Glutamatergic neuron (in vitro differentiated cells): ENCODE measurements at regions not wholly inside any gene's neighbourhood (a gene's known extent, or its start where the extent isn't known, plus 50 kb on each side); places are given as distances from the start of the nearest gene placed in this dataset.

Source experiments
- DNase-seq: peaks from one replicate; pipeline ENCODE4 v3.0.0; 2022
- H3K27ac Mint-ChIP-seq: one replicate; pipeline ENCODE4 v1.8.0; 2020; ENCODE audit warnings: mild to moderate bottlenecking, mixed read lengths, inconsistent platforms; ENCODE audit not compliant: unreplicated experiment
- H3K27me3 Mint-ChIP-seq: one replicate; pipeline ENCODE4 v1.8.0; 2020; ENCODE audit warnings: mild to moderate bottlenecking, moderate library complexity, mixed read lengths, inconsistent platforms; ENCODE audit not compliant: unreplicated experiment
- H3K36me3 Mint-ChIP-seq: one replicate; pipeline ENCODE4 v1.8.0; 2020; ENCODE audit warnings: mild to moderate bottlenecking, mixed read lengths, inconsistent platforms; ENCODE audit not compliant: unreplicated experiment
- H3K4me1 Mint-ChIP-seq: one replicate; pipeline ENCODE4 v1.8.0; 2020; ENCODE audit warnings: mild to moderate bottlenecking, low read depth, mixed read lengths, inconsistent platforms; ENCODE audit not compliant: unreplicated experiment
- H3K4me3 Mint-ChIP-seq: one replicate; pipeline ENCODE4 v1.8.0; 2020; ENCODE audit warnings: mild to moderate bottlenecking, mixed read lengths, inconsistent platforms; ENCODE audit not compliant: unreplicated experiment
- H3K9me3 Mint-ChIP-seq: one replicate; pipeline ENCODE4 v1.8.0; 2020; ENCODE audit warnings: mild to moderate bottlenecking, moderate library complexity, mixed read lengths, inconsistent platforms; ENCODE audit not compliant: unreplicated experiment
- CTCF ChIP-seq: fragments of 200-600 bp; sonication (generic); IDR thresholded peaks from one replicate; pipeline ENCODE4 v1.5.0; 2021; ENCODE audit not compliant: partially characterized antibody, unreplicated experiment

- no peak for DNase-seq
- TF ChIP-seq CTCF, result no peak
- Mint-ChIP-seq H3K4me3 (no peak overlapping the region), H3K4me1 (peaks cover 6% of the 10 kb centered on the region), H3K27me3 (no peaks in the 10 kb centered on the region), H3K9me3 (peaks cover 3% of the 10 kb centered on the region), H3K27ac (no peak overlapping the region), H3K36me3 (no peaks in the 10 kb centered on the region)
Measured at GRCh38 chr4:85058551-85058950, 92.1 kb upstream of the WDFY3 start.

- H3K27me3 Mint-ChIP-seq, result peaks cover 2% of the 10 kb centered on the region
- TF ChIP-seq CTCF, result no peak
- H3K27ac Mint-ChIP-seq, result no peak overlapping the region
- no peaks in the 10 kb centered on the region for H3K9me3 Mint-ChIP-seq
- H3K36me3 Mint-ChIP-seq, result no peaks in the 10 kb centered on the region
- no peak for DNase-seq
- no peak overlapping the region for H3K4me3 Mint-ChIP-seq
- peaks cover 9% of the 10 kb centered on the region for H3K4me1 Mint-ChIP-seq
Measured at GRCh38 chr4:85061974-85062373, 95.5 kb upstream of the WDFY3 start.

- no peak for DNase-seq
Measured at GRCh38 chr4:85062466-85062865, 96.0 kb upstream of the WDFY3 start.

GRCh38 chr4:85067342-85067741 lies 100.9 kb upstream of the WDFY3 start:
- no peak for DNase-seq
- Mint-ChIP-seq H3K9me3 (no peaks in the 10 kb centered on the region), H3K36me3 (peaks cover 20% of the 10 kb centered on the region), H3K27ac (no peak overlapping the region), H3K27me3 (peaks cover 2% of the 10 kb centered on the region), H3K4me3 (no peak overlapping the region), H3K4me1 (peaks cover 9% of the 10 kb centered on the region)
- TF ChIP-seq CTCF, result no peak

More at GRCh38 chr4:85062466-85062865, 96.0 kb upstream of the WDFY3 start:
- Mint-ChIP-seq H3K36me3 (no peaks in the 10 kb centered on the region), H3K9me3 (no peaks in the 10 kb centered on the region), H3K27me3 (peaks cover 2% of the 10 kb centered on the region), H3K27ac (no peak overlapping the region), H3K4me3 (no peak overlapping the region), H3K4me1 (peaks cover 9% of the 10 kb centered on the region)
- no peak for TF ChIP-seq CTCF

- Mint-ChIP-seq H3K36me3 (peaks cover 8% of the 10 kb centered on the region), H3K9me3 (no peaks in the 10 kb centered on the region), H3K27me3 (peaks cover 2% of the 10 kb centered on the region), H3K4me3 (no peak overlapping the region), H3K27ac (no peak overlapping the region), H3K4me1 (no peaks in the 10 kb centered on the region)
- TF ChIP-seq CTCF, result no peak
- DNase-seq, result no peak
Measured at GRCh38 chr4:85078016-85078415, 111.5 kb upstream of the WDFY3 start.
